ENCODE measurements at regions not wholly inside any gene's neighbourhood (a gene's known extent, or its start where the extent isn't known, plus 50 kb on each side); places are given as distances from the start of the nearest gene placed in this dataset.

DNA sequence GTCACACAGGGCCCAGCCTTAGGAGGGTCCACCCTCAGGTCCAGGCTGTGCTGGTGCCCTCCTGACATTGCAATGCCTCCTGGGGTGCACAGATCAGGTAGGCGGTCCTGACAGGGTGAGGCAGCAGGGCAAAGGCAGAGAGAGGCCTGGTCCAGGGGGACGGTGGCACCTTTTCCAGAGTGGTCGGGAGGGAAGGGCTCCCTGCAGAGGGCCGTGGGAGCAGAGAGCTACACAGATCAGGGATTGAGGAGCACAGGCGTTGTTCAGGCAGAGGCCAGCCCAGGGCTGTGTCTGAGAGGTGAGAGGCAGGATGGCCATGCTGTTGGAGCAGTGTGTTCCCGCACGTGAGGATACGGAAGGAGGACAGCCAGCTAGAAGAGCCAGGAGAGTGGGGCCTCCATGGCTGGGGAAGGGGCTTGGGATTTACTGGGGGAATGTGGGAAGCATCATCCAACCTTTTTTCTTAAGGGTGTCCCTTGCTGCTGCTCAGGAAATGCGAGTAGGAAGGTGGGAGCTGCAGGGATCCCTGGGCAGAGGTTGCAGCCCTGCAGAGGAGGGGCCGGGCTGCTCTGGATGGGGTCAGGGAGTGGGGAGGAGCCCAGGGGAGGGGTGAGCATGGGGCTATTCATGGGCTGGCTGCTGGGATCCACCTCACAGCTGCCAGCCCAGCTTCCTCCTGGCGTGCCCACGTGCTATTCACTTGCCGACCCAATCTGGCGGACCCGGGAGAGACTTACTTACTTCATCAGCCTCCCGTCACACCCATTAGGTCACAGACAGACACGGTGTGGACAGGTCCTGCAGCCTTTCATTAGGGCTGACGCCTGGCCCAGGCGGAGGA is 1516.4 kb downstream of the TBC1D22A start:
- no peak for DNase-seq

GRCh38 chr22:48277868-48278581 is 1515.6 kb downstream of the TBC1D22A start:
- no peak for DNase-seq

DNA sequence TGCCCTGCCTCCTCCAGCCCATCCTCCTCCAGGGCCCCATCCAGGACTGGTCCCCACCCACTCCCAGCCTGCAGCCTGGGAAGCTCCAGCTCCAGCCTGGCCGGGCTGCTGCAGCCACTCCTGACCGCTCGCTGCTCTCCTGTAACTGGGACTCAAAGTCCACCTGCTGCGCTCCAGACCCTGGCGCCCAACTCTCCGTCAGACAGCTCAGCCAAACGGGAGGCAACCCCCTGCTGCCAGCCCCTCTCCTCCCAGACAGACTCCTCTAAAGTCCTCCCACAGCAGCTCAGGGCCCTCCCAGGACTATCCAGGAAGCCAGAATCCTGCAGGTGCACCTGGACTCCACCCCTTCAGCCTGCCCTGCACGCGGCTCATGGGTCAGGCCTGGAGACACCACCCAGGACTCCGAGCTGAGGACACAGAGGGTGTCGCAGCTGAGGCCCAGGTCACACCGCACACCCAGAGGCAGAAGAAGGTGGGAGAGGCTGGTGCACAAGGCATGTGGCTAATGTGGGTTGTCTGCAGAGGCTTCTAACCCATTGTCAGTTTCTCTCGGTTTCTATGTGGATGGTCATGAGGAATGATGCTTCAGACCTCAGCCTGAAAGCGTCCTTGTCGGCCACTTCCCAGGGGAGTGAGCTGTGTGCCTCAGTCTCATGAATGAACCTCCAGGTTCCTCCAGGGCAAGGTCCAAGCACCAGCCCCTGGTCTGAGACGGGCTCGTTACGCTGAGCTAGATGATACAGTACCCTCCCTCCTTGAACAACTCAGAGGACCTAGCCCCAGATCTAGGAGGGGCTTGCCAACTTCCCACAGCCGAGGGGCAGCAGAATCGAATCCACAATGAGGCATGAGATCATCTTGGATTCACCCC is 1514.8 kb downstream of the TBC1D22A start:
- no peak for DNase-seq

- no peak for DNase-seq
These were observed 1513.0 kb downstream of the TBC1D22A start for GRCh38 chr22:48275412-48275811.

GRCh38 chr22:48270731-48271130 is 1508.3 kb downstream of the TBC1D22A start:
- no peak for DNase-seq

- DNase-seq: no peak
These were observed 1506.5 kb downstream of the TBC1D22A start for GRCh38 chr22:48268771-48269552.

DNA sequence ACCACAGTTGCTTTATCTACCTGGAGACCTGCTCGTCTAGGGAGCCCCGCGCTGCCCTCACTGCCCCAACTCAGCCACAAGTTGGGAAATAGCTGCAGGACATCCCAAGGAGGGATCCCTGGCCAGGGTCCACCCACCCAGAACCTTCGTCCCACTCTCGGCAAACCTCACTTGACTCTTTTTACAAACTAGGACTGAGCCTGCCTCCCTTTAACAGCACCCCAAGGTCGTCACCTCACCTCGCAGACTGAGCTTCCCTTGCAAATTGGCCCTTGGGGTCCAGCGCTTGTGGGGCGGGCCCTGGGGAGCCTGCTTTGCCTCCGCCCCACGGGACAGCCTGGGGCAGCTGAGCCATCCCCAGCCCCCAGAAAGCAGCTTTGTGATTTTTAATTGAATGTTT is 1505.8 kb downstream of the TBC1D22A start:
- DNase-seq: no peak

- DNase-seq: no peak
These were observed 1505.2 kb downstream of the TBC1D22A start for GRCh38 chr22:48267681-48268080.

- DNase-seq: no peak
These were observed 1502.7 kb downstream of the TBC1D22A start for GRCh38 chr22:48265000-48265625.

DNA sequence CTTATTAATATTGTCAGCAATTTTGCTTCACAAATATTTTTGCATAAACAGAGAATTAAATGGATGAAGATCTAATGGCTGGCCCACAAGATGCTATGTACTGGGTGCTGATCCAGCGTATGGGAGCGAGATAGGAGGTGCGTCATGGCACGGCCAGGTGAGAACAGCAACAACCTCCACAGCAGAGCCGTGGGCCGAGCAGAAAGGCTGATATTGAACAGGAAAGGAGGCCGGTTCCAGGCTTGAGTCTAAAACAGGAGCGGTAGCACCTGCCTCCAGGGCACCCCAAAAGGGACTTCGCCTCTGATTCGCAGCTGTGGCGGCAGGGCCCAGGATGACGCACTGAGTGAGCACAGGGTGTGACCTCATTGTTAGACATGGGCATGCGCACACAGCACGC is 1502.1 kb downstream of the TBC1D22A start:
- no peak for DNase-seq

GRCh38 chr22:48263791-48264351 is 1501.4 kb downstream of the TBC1D22A start:
- DNase-seq: no peak

- no peak for DNase-seq
These were observed 1500.9 kb downstream of the TBC1D22A start for GRCh38 chr22:48263431-48263765.

GRCh38 chr22:48262596-48263430 is 1500.4 kb downstream of the TBC1D22A start:
- DNase-seq: no peak

GRCh38 chr22:48261706-48262105 is 1499.3 kb downstream of the TBC1D22A start:
- DNase-seq: no peak

GRCh38 chr22:48261048-48261621 is 1498.7 kb downstream of the TBC1D22A start:
- no peak for DNase-seq

- no peak for DNase-seq
These were observed 1497.7 kb downstream of the TBC1D22A start for GRCh38 chr22:48259991-48260670.

DNA sequence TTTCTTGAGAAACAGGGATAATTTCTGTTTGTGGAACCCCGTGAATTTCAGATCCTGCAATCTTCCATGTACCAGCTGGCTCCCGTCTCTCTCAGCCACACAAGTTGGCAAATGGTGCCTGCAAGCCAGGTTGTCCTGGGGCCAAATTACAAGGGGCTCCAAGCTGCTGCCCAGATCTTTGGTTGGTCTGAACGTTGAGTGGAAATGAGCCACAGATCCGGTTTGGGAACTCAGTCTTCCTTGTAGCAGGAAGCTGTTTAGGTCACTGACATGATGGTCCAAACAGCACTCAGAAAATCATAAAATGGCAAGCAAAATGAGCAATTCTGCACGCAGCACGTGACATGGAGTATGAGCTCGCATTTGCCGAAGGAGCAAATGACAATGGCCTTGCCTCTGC is 1496.4 kb downstream of the TBC1D22A start:
- DNase-seq: no peak

DNA sequence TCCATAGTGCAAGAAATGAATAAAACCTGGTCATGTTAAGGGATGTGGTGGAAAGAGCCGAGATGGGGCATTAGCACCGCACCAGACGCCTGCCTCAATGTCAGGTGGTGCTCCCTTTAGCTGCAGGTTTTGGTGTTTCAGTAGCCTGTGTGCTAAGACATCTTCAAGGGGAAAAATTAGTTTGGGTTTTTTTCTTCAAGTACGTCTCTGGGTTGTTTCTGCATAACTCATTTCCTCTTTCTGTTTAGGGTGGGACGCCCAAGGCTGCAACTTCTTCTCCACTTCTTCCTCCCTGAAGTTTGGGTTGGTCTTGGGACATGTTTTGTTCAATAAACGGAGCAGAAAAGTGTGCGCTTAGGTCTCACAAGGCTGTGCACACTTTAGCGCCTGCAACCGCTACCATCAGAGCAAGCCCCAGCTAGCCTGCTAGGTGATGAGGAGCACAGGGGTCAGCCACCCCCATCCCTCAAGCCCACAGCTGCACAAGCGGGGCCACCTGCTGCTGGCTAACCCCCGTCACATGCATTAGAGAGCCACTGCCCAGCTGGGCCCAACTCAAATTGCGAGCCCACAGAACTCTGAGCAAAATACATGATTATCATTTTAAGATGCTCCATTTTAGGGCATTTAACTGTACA is 1495.7 kb downstream of the TBC1D22A start:
- DNase-seq: no peak

- DNase-seq: no peak
These were observed 1495.2 kb downstream of the TBC1D22A start for GRCh38 chr22:48257685-48258055.

All from stimulated activated CD4-positive, alpha-beta T cell treated with anti-CD3 and anti-CD28 coated beads, Interleukin-12 subunit alpha, Interleukin-12 subunit beta, amount 100 ng/mL, for 4 hours (primary cell).